ENCODE measurements at regions not wholly inside any gene's neighbourhood (a gene's known extent, or its start where the extent isn't known, plus 50 kb on each side); places are given as distances from the start of the nearest gene placed in this dataset.
A peak's percentile ranks its signal among the peaks of the same experiment; 100 is the strongest.

- DNase-seq (ENCODE audit: extremely low spot score): no peak
- CTCF ChIA-PET: interaction anchor here (1.5 kb wide), 1 partner anchor 668 kb away, joined by 5 read pairs; no protein-coding TSS in a partner anchor
- POLR2A ChIA-PET: no interaction called here
- TF ChIP-seq, protein P1, sequence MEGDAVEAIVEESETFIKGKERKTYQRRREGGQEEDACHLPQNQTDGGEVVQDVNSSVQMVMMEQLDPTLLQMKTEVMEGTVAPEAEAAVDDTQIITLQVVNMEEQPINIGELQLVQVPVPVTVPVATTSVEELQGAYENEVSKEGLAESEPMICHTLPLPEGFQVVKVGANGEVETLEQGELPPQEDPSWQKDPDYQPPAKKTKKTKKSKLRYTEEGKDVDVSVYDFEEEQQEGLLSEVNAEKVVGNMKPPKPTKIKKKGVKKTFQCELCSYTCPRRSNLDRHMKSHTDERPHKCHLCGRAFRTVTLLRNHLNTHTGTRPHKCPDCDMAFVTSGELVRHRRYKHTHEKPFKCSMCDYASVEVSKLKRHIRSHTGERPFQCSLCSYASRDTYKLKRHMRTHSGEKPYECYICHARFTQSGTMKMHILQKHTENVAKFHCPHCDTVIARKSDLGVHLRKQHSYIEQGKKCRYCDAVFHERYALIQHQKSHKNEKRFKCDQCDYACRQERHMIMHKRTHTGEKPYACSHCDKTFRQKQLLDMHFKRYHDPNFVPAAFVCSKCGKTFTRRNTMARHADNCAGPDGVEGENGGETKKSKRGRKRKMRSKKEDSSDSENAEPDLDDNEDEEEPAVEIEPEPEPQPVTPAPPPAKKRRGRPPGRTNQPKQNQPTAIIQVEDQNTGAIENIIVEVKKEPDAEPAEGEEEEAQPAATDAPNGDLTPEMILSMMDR (IDR thresholded peaks at IDR 0.05; ENCODE audit: control extremely low read depth, extremely low read depth, low read depth, missing control alignments): no peak
These were observed 228.7 kb downstream of the KCNRG start for GRCh38 chr13:50243931-50244330.

DNA sequence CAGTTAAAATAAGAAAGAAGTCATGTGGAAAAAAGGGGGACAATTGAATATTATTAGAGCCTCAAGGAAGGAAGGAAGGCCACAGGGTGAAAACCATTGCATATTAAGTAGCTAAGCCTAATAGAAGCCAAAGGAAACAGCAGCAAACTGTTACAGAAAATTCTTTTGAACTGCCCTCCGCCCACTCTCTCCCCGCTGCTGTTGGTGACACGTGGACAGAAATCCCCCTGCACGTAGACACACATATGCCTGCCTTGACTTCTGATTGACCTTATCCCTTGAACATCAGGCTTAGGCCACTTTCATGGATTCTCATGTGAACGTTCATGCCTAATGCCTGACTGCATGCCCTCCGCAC lies 229.1 kb downstream of the KCNRG start:
- POLR2A ChIA-PET: no interaction called here
- CTCF ChIA-PET: interaction anchor here (1.5 kb wide), 1 partner anchor 667 kb away, joined by 5 read pairs; no protein-coding TSS in a partner anchor

GRCh38 chr13:50244713-50245574 lies 229.7 kb downstream of the KCNRG start:
- ChIA-PET POLR2A (no interaction called here), CTCF (interaction anchor here (1.5 kb wide), 1 partner anchor 667 kb away, joined by 5 read pairs; no protein-coding TSS in a partner anchor)
- TF ChIP-seq, protein P1 (IDR thresholded peaks at IDR 0.05; ENCODE audit: control extremely low read depth, extremely low read depth, low read depth, missing control alignments): no peak
- peak; percentile 54 for DNase-seq (ENCODE audit: extremely low spot score)

More for the DNA sequence above, 229.1 kb downstream of the KCNRG start:
- TF ChIP-seq, protein P1 (IDR thresholded peaks at IDR 0.05; ENCODE audit: control extremely low read depth, extremely low read depth, low read depth, missing control alignments): no peak
- no peak for DNase-seq (ENCODE audit: extremely low spot score)

- CTCF ChIA-PET: no interaction called here
- DNase-seq (ENCODE audit: extremely low spot score): no peak
- TF ChIP-seq, protein P1 (IDR thresholded peaks at IDR 0.05; ENCODE audit: control extremely low read depth, extremely low read depth, low read depth, missing control alignments): no peak
- POLR2A ChIA-PET: no interaction called here
These were observed 232.0 kb downstream of the KCNRG start for GRCh38 chr13:50247223-50247622.

DNA sequence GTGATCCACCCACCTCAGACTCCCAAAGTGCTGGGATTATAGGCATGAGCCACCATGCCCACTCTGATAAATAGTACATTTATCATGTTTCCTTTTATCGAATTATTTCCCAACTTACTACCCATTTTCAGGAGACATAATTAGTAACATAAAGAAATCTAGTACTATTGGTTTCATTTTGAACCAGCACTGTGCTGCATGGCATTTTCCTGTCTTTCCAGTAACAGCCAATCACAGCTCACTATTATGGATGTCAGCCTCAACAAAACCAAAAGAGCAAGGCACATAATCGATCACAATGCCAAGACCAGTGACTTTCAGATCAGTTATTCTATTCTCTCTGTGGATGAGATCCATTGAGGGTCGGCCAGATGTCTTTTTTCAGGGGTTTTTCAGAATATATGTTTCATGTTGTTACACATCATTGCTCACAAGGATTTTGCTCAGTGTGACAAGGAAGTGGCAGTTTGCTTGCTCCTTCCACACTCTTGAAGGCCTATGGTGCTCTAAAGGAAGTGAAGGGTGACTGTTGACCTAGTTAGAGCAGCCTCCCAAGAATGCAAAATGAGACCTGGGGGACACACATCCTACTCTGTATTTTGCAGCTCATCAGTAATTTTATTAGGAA lies 233.4 kb downstream of the KCNRG start:
- TF ChIP-seq, protein P1 (IDR thresholded peaks at IDR 0.05; ENCODE audit: control extremely low read depth, extremely low read depth, low read depth, missing control alignments): no peak
- CTCF ChIA-PET: no interaction called here
- no peak for DNase-seq (ENCODE audit: extremely low spot score)
- POLR2A ChIA-PET: no interaction called here

GRCh38 chr13:50249144-50249521 lies 233.9 kb downstream of the KCNRG start:
- POLR2A ChIA-PET: no interaction called here
- TF ChIP-seq, protein P1 (IDR thresholded peaks at IDR 0.05; ENCODE audit: control extremely low read depth, extremely low read depth, low read depth, missing control alignments): no peak
- no peak for DNase-seq (ENCODE audit: extremely low spot score)
- CTCF ChIA-PET: no interaction called here
